ENCODE measurements at regions not wholly inside any gene's neighbourhood (a gene's known extent, or its start where the extent isn't known, plus 50 kb on each side); places are given as distances from the start of the nearest gene placed in this dataset.
A peak's percentile ranks its signal among the peaks of the same experiment; 100 is the strongest.

GRCh38 chr9:115877852-115878438 is 275.6 kb upstream of the PAPPA start:
- Histone ChIP-seq H3K9me3 (ENCODE audit: control insufficient read depth, low read depth, low read length) (no peaks in the 10 kb centered on the region), H3K27me3 (ENCODE audit: control insufficient read depth, extremely low read depth, insufficient read depth, low read length) (no peaks in the 10 kb centered on the region), H3K9ac (ENCODE audit: control insufficient read depth, extremely low read depth, insufficient read depth, low read length) (no peak overlapping the region), H2AFZ (ENCODE audit: control insufficient read depth, low read length) (no peak overlapping the region), H3K79me2 (ENCODE audit: control insufficient read depth, insufficient read depth, low read length) (no peaks in the 10 kb centered on the region), H3K4me2 (ENCODE audit: control insufficient read depth, extremely low read depth, insufficient read depth, low read depth, low read length) (no peak overlapping the region), H3K27ac (ENCODE audit: control insufficient read depth, insufficient read depth, low read length) (no peak overlapping the region), H4K20me1 (ENCODE audit: control insufficient read depth, extremely low read depth, insufficient read depth, low read length) (no peaks in the 10 kb centered on the region), H3K4me3 (ENCODE audit: control insufficient read depth in 2 of 3, extremely low read depth in 1 of 3, insufficient read depth in 2 of 3, low read depth in 1 of 3, low read length in 3 of 3) (no peak overlapping the region), H3K36me3 (ENCODE audit: control insufficient read depth in 2 of 2, extremely low read depth in 1 of 2, insufficient read depth in 2 of 2, low read length in 2 of 2) (no peaks in the 10 kb centered on the region), H3K4me1 (ENCODE audit: control insufficient read depth, extremely low read depth, insufficient read depth, low read length) (no peaks in the 10 kb centered on the region), H3K9me1 (ENCODE audit: control insufficient read depth, extremely low read depth, insufficient read depth, low read length) (no peaks in the 10 kb centered on the region)
- dilution Hi-C loops (cut with MboI; ENCODE audit: extremely low pct_ligation_motif_present, low sequenced_read_pairs), result no loop called here
- FAIRE-seq, result no peak
- no peak for DNase-seq (ENCODE audit: low read depth, low spot score)
- no peak for TF ChIP-seq CTCF (optimal IDR thresholded peaks at IDR 0.05 in 1 of 3, IDR thresholded peaks at IDR 0.05 in 1 of 3, conservative IDR thresholded peaks at IDR 0.05 in 1 of 3; ENCODE audit: extremely low read depth in 1 of 3, insufficient read depth in 2 of 3, low read length in 3 of 3)
- TF ChIP-seq EZH2 (IDR thresholded peaks at IDR 0.05; ENCODE audit: low read length), result no peak

GRCh38 chr9:115879451-115879850 is 274.1 kb upstream of the PAPPA start:
- no peaks in the 10 kb centered on the region for H4K20me1 ChIP-seq (ENCODE audit: control insufficient read depth, extremely low read depth, insufficient read depth, low read length)
- H3K9me3 ChIP-seq (ENCODE audit: control insufficient read depth, low read depth, low read length), result no peaks in the 10 kb centered on the region
- no peaks in the 10 kb centered on the region for H3K9me1 ChIP-seq (ENCODE audit: control insufficient read depth, extremely low read depth, insufficient read depth, low read length)
- H3K27me3 ChIP-seq (ENCODE audit: control insufficient read depth, extremely low read depth, insufficient read depth, low read length), result no peaks in the 10 kb centered on the region
- H2AFZ ChIP-seq (ENCODE audit: control insufficient read depth, low read length), result no peak overlapping the region
- no peak overlapping the region for H3K27ac ChIP-seq (ENCODE audit: control insufficient read depth, insufficient read depth, low read length)
- H3K4me3 ChIP-seq (ENCODE audit: control insufficient read depth in 2 of 3, extremely low read depth in 1 of 3, insufficient read depth in 2 of 3, low read depth in 1 of 3, low read length in 3 of 3), result no peak overlapping the region
- TF ChIP-seq EZH2 (IDR thresholded peaks at IDR 0.05; ENCODE audit: low read length), result no peak
- TF ChIP-seq CTCF (optimal IDR thresholded peaks at IDR 0.05 in 1 of 3, IDR thresholded peaks at IDR 0.05 in 1 of 3, conservative IDR thresholded peaks at IDR 0.05 in 1 of 3; ENCODE audit: extremely low read depth in 1 of 3, insufficient read depth in 2 of 3, low read length in 3 of 3), result no peak
- dilution Hi-C loops (cut with MboI; ENCODE audit: extremely low pct_ligation_motif_present, low sequenced_read_pairs), result no loop called here
- H3K4me1 ChIP-seq (ENCODE audit: control insufficient read depth, extremely low read depth, insufficient read depth, low read length), result no peaks in the 10 kb centered on the region
- FAIRE-seq (peak; percentile 43), DNase-seq (ENCODE audit: low read depth, low spot score) (no peak)
- H3K79me2 ChIP-seq (ENCODE audit: control insufficient read depth, insufficient read depth, low read length), result no peaks in the 10 kb centered on the region
- H3K36me3 ChIP-seq (ENCODE audit: control insufficient read depth in 2 of 2, extremely low read depth in 1 of 2, insufficient read depth in 2 of 2, low read length in 2 of 2), result no peaks in the 10 kb centered on the region
- no peak overlapping the region for H3K9ac ChIP-seq (ENCODE audit: control insufficient read depth, extremely low read depth, insufficient read depth, low read length)
- H3K4me2 ChIP-seq (ENCODE audit: control insufficient read depth, extremely low read depth, insufficient read depth, low read depth, low read length), result no peak overlapping the region
